ENCODE measurements at regions not wholly inside any gene's neighbourhood (a gene's known extent, or its start where the extent isn't known, plus 50 kb on each side); places are given as distances from the start of the nearest gene placed in this dataset.

DNA sequence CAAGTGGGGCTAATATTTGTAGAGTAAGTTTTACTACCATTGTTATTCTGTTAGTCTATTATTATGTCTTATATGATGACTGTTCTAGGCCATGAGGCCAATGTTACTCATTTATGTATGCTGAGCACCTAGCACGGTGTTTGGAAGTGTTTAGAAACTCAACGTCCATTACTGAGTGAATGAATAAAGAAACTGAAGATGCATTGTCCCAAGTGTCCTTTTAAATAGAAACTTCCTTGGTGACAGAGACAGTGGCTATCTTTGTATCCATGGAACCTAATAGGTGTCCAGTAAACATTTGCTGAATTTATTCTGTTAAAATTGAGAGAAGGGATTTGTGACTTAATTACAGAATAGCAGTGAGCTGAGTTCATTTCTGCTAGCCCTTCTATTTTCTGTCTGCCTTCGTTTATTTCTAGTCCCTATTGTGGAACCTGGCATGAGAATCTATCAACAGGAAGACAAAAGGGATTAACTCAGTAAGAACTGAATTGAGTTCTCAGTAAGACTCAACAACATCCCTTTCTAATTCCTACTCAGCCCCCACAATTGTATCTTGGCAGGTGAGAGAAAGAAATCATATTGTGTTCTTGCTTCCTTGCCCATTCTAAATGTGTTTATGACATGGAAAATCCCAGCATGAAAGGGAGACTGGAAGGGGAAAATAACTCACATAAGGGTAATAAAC is 246.6 kb upstream of the LRRC3B start:
- Histone ChIP-seq H3K18ac (ENCODE audit: extremely low read depth, low read length) (no peak overlapping the region), H4K8ac (ENCODE audit: extremely low read depth, insufficient read depth, low read length) (no peak overlapping the region), H3K4ac (replicated peaks; ENCODE audit: insufficient read length, low read depth, low read length) (no peak overlapping the region), H3K4me3 (ENCODE audit: extremely low read depth in 1 of 4, insufficient read depth in 2 of 4, low read depth in 3 of 4, low read length in 4 of 4) (no peak overlapping the region), H2BK15ac (ENCODE audit: low read length) (no peak overlapping the region), H3K79me1 (ENCODE audit: low read depth, low read length) (no peaks in the 10 kb centered on the region), H4K91ac (replicated peaks; ENCODE audit: insufficient read length, low read length) (no peak overlapping the region), H2BK120ac (replicated peaks; ENCODE audit: low read depth, low read length) (no peak overlapping the region), H3K4me2 (ENCODE audit: insufficient read depth in 1 of 2, low read depth in 2 of 2, low read length in 2 of 2) (no peak overlapping the region), H3K56ac (replicated peaks; ENCODE audit: insufficient read length, low read depth, low read length) (no peak overlapping the region), H3K14ac (ENCODE audit: insufficient read length) (no peak overlapping the region), H3K23me2 (ENCODE audit: low read depth, low read length) (no peaks in the 10 kb centered on the region), H2BK12ac (ENCODE audit: low read depth, low read length) (no peak overlapping the region), H4K5ac (ENCODE audit: insufficient read length, low read depth, low read length) (no peak overlapping the region), H3K9ac (replicated peaks in 1 of 4; ENCODE audit: extremely low read depth in 1 of 4, low read depth in 3 of 4, low read length in 3 of 4) (no peak overlapping the region), H3K9me3 (ENCODE audit: insufficient read depth in 2 of 2, low read depth in 1 of 2, low read length in 1 of 2) (no peaks in the 10 kb centered on the region), H2BK5ac (ENCODE audit: low read depth, low read length) (no peak overlapping the region), H3K79me2 (ENCODE audit: control insufficient read depth in 1 of 2, insufficient read depth in 2 of 2, low read length in 2 of 2) (no peaks in the 10 kb centered on the region), H3K27ac (ENCODE audit: low read depth, low read length) (no peak overlapping the region), H3K27me3 (replicated peaks in 1 of 4; ENCODE audit: control insufficient read depth in 3 of 4, extremely low read depth in 1 of 4, insufficient read depth in 3 of 4, low read length in 3 of 4) (no peaks in the 10 kb centered on the region), H3K36me3 (ENCODE audit: control insufficient read depth in 2 of 4, insufficient read depth in 4 of 4, low read length in 3 of 4) (no peaks in the 10 kb centered on the region), H2BK20ac (ENCODE audit: low read length) (no peak overlapping the region), H3K23ac (ENCODE audit: insufficient read length) (no peak overlapping the region), H3K4me1 (replicated peaks in 1 of 4; ENCODE audit: control insufficient read depth in 3 of 4, insufficient read depth in 4 of 4, low read length in 3 of 4) (peaks cover 0 to 8% (median 0%) of the 10 kb centered on the region in 4 experiments; a peak in 2 of 7 replicates), H4K20me1 (replicated peaks in 1 of 2; ENCODE audit: control insufficient read depth in 1 of 2, insufficient read depth in 2 of 2, low read length in 2 of 2) (no peaks in the 10 kb centered on the region), H2AK5ac (ENCODE audit: low read depth, low read length) (no peak overlapping the region), H2AFZ (ENCODE audit: low read length) (no peak overlapping the region)
- FAIRE-seq (no peak), DNase-seq (ENCODE audit: low read depth in 1 of 2, low spot score in 2 of 2) (no peak)
- CTCF ChIA-PET (ENCODE audit: partially characterized antibody) = no interaction called here
- WGBS, 2 experiments (ENCODE audit: extremely low coverage in 1 of 2, insufficient coverage in 1 of 2, insufficient read length in 1 of 2, insufficient replicate concordance in 2 of 2, low coverage in 1 of 2, low lambda C conversion rate in 2 of 2, missing lambda C conversion rate in 1 of 2) = 86% methylated on average over 3 of the region's 3 CpGs; no CpG with 5 or more reads in 1 of the 2 experiments
- POLR2A ChIA-PET (ENCODE audit: partially characterized antibody) = no interaction called here
- TF ChIP-seq SP1 (IDR thresholded peaks at IDR 0.05; ENCODE audit: low read depth, low read length) (no peak), SUZ12 (IDR thresholded peaks at IDR 0.05; ENCODE audit: low read length) (no peak), ZNF274 (IDR thresholded peaks at IDR 0.05; ENCODE audit: borderline replicate concordance, extremely low read depth, low read length) (no peak), RFX5 (IDR thresholded peaks at IDR 0.05; ENCODE audit: borderline replicate concordance, low read depth, low read length) (no peak), ASH2L (IDR thresholded peaks at IDR 0.05; ENCODE audit: low read length) (no peak), POU5F1 (IDR thresholded peaks at IDR 0.05; ENCODE audit: low read depth, low read length) (no peak), RAD21 (IDR thresholded peaks at IDR 0.05 in 1 of 2, conservative IDR thresholded peaks at IDR 0.05 in 1 of 2; ENCODE audit: low read depth in 2 of 2, low read length in 2 of 2) (no peak), BCL11A (IDR thresholded peaks at IDR 0.05; ENCODE audit: low read depth in 2 of 2, low read length in 2 of 2) (no peak), POLR2A (IDR thresholded peaks at IDR 0.05; ENCODE audit: control extremely low read depth in 1 of 2, low read depth in 2 of 2, low read length in 2 of 2) (no peak), POLR2AphosphoS5 (IDR thresholded peaks at IDR 0.05; ENCODE audit: low read depth, low read length) (no peak), SIN3A (conservative IDR thresholded peaks at IDR 0.05 in 1 of 2, IDR thresholded peaks at IDR 0.05 in 1 of 2; ENCODE audit: low read depth in 1 of 2, low read length in 2 of 2) (no peak), SP4 (IDR thresholded peaks at IDR 0.05; ENCODE audit: low read length) (no peak)
- TF ChIP-seq, protein P1, sequence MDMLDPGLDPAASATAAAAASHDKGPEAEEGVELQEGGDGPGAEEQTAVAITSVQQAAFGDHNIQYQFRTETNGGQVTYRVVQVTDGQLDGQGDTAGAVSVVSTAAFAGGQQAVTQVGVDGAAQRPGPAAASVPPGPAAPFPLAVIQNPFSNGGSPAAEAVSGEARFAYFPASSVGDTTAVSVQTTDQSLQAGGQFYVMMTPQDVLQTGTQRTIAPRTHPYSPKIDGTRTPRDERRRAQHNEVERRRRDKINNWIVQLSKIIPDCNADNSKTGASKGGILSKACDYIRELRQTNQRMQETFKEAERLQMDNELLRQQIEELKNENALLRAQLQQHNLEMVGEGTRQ (IDR thresholded peaks at IDR 0.05; ENCODE audit: low read length) = no peak
